ENCODE measurements at regions not wholly inside any gene's neighbourhood (a gene's known extent, or its start where the extent isn't known, plus 50 kb on each side); places are given as distances from the start of the nearest gene placed in this dataset.
"Not testable (repeated sequence)": the region's sequence is repeated elsewhere in the genome, so short reads cannot be mapped to it uniquely, and the experiment has no call there.

GRCh38 chr4:15327311-15328298 lies 100.2 kb upstream of the C1QTNF7 start:
- no peaks in the 10 kb centered on the region for H3K36me3 ChIP-seq (ENCODE audit: insufficient read depth, low read length)
- Mint-ChIP-seq H3K4me1 (peaks cover 0 to 5% (median 0%) of the 10 kb centered on the region in 3 donors), H3K9me3 (no peaks in the 10 kb centered on the region), H3K27me3 (peaks cover 0 to 16% of the 10 kb centered on the region in 2 donors), H3K36me3 (no peaks in the 10 kb centered on the region), H3K4me3 (no peak overlapping the region), H3K27ac (no peak overlapping the region)
- no peaks in the 10 kb centered on the region for H3K4me1 ChIP-seq (ENCODE audit: insufficient read depth, low read length)
- ChIA-PET CTCF (interaction anchor here (0.7 kb wide), 1 partner anchor 127 kb away, joined by 3 read pairs; no protein-coding TSS in a partner anchor), POLR2A (no interaction called here)
- no peak overlapping the region for H3K4me3 ChIP-seq (ENCODE audit: low read length)
- no peaks in the 10 kb centered on the region for H3K27me3 ChIP-seq (ENCODE audit: insufficient read depth, low read length, poor library complexity, severe bottlenecking)
- DNase-seq, result no peak
- no peaks in the 10 kb centered on the region for H3K9me3 ChIP-seq (ENCODE audit: low read length)
- no peak overlapping the region for H3K27ac ChIP-seq (ENCODE audit: low read depth, low read length)

- no peak for DNase-seq
- POLR2A ChIA-PET, result no interaction called here
Measured at GRCh38 chr4:15331930-15332329, 95.9 kb upstream of the C1QTNF7 start.

GRCh38 chr4:15332377-15332776 lies 95.5 kb upstream of the C1QTNF7 start:
- ChIA-PET POLR2A (no interaction called here), CTCF (no interaction called here)
- Histone ChIP-seq H3K4me1 (ENCODE audit: insufficient read depth, low read length) (no peaks in the 10 kb centered on the region), H3K27ac (ENCODE audit: low read depth, low read length) (no peak overlapping the region), H3K4me3 (ENCODE audit: low read length) (no peak overlapping the region), H3K27me3 (ENCODE audit: insufficient read depth, low read length, poor library complexity, severe bottlenecking) (no peaks in the 10 kb centered on the region), H3K9me3 (ENCODE audit: low read length) (no peaks in the 10 kb centered on the region), H3K36me3 (ENCODE audit: insufficient read depth, low read length) (no peaks in the 10 kb centered on the region)
- Mint-ChIP-seq H3K9me3 (no peaks in the 10 kb centered on the region), H3K36me3 (no peaks in the 10 kb centered on the region), H3K27me3 (peaks cover 5% of the 10 kb centered on the region in 2 donors), H3K27ac (no peak overlapping the region), H3K4me3 (no peak overlapping the region), H3K4me1 (no peaks in the 10 kb centered on the region)
- DNase-seq, result no peak

More at GRCh38 chr4:15331930-15332329, 95.9 kb upstream of the C1QTNF7 start:
- H3K9me3 ChIP-seq (ENCODE audit: low read length), result no peaks in the 10 kb centered on the region
- CTCF ChIA-PET, result no interaction called here
- no peaks in the 10 kb centered on the region for H3K4me1 Mint-ChIP-seq
- no peaks in the 10 kb centered on the region for H3K4me1 ChIP-seq (ENCODE audit: insufficient read depth, low read length)
- H3K27me3 Mint-ChIP-seq, result peaks cover 4 to 5% of the 10 kb centered on the region in 2 donors
- no peaks in the 10 kb centered on the region for H3K9me3 Mint-ChIP-seq
- no peaks in the 10 kb centered on the region for H3K27me3 ChIP-seq (ENCODE audit: insufficient read depth, low read length, poor library complexity, severe bottlenecking)
- no peak overlapping the region for H3K4me3 ChIP-seq (ENCODE audit: low read length)
- no peak overlapping the region for H3K27ac ChIP-seq (ENCODE audit: low read depth, low read length)
- H3K36me3 ChIP-seq (ENCODE audit: insufficient read depth, low read length), result no peaks in the 10 kb centered on the region
- H3K27ac Mint-ChIP-seq, result no peak overlapping the region
- no peak overlapping the region for H3K4me3 Mint-ChIP-seq
- H3K36me3 Mint-ChIP-seq, result no peaks in the 10 kb centered on the region

GRCh38 chr4:15333692-15334633 lies 93.9 kb upstream of the C1QTNF7 start:
- H3K36me3 ChIP-seq (ENCODE audit: insufficient read depth, low read length), result no peaks in the 10 kb centered on the region
- Mint-ChIP-seq H3K36me3 (peaks cover 0 to 2% (median 0%) of the 10 kb centered on the region in 3 donors), H3K27ac (no peak overlapping the region), H3K4me3 (no peak overlapping the region), H3K4me1 (no peaks in the 10 kb centered on the region), H3K9me3 (no peaks in the 10 kb centered on the region), H3K27me3 (peaks cover 5 to 6% of the 10 kb centered on the region in 2 donors)
- H3K27ac ChIP-seq (ENCODE audit: low read depth, low read length), result no peak overlapping the region
- no peaks in the 10 kb centered on the region for H3K4me1 ChIP-seq (ENCODE audit: insufficient read depth, low read length)
- no peak for DNase-seq
- ChIA-PET CTCF (no interaction called here), POLR2A (no interaction called here)
- H3K9me3 ChIP-seq (ENCODE audit: low read length), result no peaks in the 10 kb centered on the region
- H3K4me3 ChIP-seq (ENCODE audit: low read length), result no peak overlapping the region
- no peaks in the 10 kb centered on the region for H3K27me3 ChIP-seq (ENCODE audit: insufficient read depth, low read length, poor library complexity, severe bottlenecking)

- ChIA-PET POLR2A (no interaction called here), CTCF (no interaction called here)
- no peak overlapping the region for H3K27ac ChIP-seq (ENCODE audit: low read depth, low read length)
Measured at GRCh38 chr4:15336410-15337167, 91.2 kb upstream of the C1QTNF7 start.

GRCh38 chr4:15337168-15337657 lies 90.6 kb upstream of the C1QTNF7 start:
- H3K4me1 ChIP-seq (ENCODE audit: insufficient read depth, low read length); H3K27ac Mint-ChIP-seq; DNase-seq; H3K4me1 Mint-ChIP-seq; H3K27me3 ChIP-seq (ENCODE audit: insufficient read depth, low read length, poor library complexity, severe bottlenecking); H3K27ac ChIP-seq (ENCODE audit: low read depth, low read length); H3K36me3 ChIP-seq (ENCODE audit: insufficient read depth, low read length); H3K4me3 Mint-ChIP-seq; POLR2A ChIA-PET; CTCF ChIA-PET; H3K9me3 Mint-ChIP-seq; H3K9me3 ChIP-seq (ENCODE audit: low read length); H3K27me3 Mint-ChIP-seq; H3K36me3 Mint-ChIP-seq; H3K4me3 ChIP-seq (ENCODE audit: low read length): not testable (repeated sequence)

More at GRCh38 chr4:15336410-15337167, 91.2 kb upstream of the C1QTNF7 start:
- Histone ChIP-seq H3K27me3 (ENCODE audit: insufficient read depth, low read length, poor library complexity, severe bottlenecking) (no peaks in the 10 kb centered on the region), H3K9me3 (ENCODE audit: low read length) (no peaks in the 10 kb centered on the region), H3K4me1 (ENCODE audit: insufficient read depth, low read length) (no peaks in the 10 kb centered on the region), H3K4me3 (ENCODE audit: low read length) (no peak overlapping the region), H3K36me3 (ENCODE audit: insufficient read depth, low read length) (no peaks in the 10 kb centered on the region)
- DNase-seq, result no peak
- Mint-ChIP-seq H3K27ac (no peak overlapping the region), H3K27me3 (peaks cover 6 to 8% of the 10 kb centered on the region in 2 donors), H3K36me3 (peaks cover 0 to 2% (median 0%) of the 10 kb centered on the region in 3 donors), H3K4me1 (no peaks in the 10 kb centered on the region), H3K9me3 (no peaks in the 10 kb centered on the region), H3K4me3 (no peak overlapping the region)

GRCh38 chr4:15339737-15340136 lies 88.1 kb upstream of the C1QTNF7 start:
- H3K27ac Mint-ChIP-seq, result no peak overlapping the region
- ChIA-PET CTCF (no interaction called here), POLR2A (no interaction called here)
- H3K36me3 Mint-ChIP-seq, result peaks cover 0 to 2% (median 0%) of the 10 kb centered on the region in 3 donors
- no peaks in the 10 kb centered on the region for H3K27me3 ChIP-seq (ENCODE audit: insufficient read depth, low read length, poor library complexity, severe bottlenecking)
- no peaks in the 10 kb centered on the region for H3K9me3 Mint-ChIP-seq
- no peak overlapping the region for H3K27ac ChIP-seq (ENCODE audit: low read depth, low read length)
- no peak overlapping the region for H3K4me3 Mint-ChIP-seq
- no peaks in the 10 kb centered on the region for H3K4me1 Mint-ChIP-seq
- H3K9me3 ChIP-seq (ENCODE audit: low read length), result no peaks in the 10 kb centered on the region
- no peaks in the 10 kb centered on the region for H3K36me3 ChIP-seq (ENCODE audit: insufficient read depth, low read length)
- H3K27me3 Mint-ChIP-seq, result peaks cover 3 to 4% of the 10 kb centered on the region in 2 donors
- no peak overlapping the region for H3K4me3 ChIP-seq (ENCODE audit: low read length)
- DNase-seq, result no peak
- no peaks in the 10 kb centered on the region for H3K4me1 ChIP-seq (ENCODE audit: insufficient read depth, low read length)

All from CD8-positive, alpha-beta memory T cell (primary cell).